ENCODE measurements at regions not wholly inside any gene's neighbourhood (a gene's known extent, or its start where the extent isn't known, plus 50 kb on each side); places are given as distances from the start of the nearest gene placed in this dataset.

DNA sequence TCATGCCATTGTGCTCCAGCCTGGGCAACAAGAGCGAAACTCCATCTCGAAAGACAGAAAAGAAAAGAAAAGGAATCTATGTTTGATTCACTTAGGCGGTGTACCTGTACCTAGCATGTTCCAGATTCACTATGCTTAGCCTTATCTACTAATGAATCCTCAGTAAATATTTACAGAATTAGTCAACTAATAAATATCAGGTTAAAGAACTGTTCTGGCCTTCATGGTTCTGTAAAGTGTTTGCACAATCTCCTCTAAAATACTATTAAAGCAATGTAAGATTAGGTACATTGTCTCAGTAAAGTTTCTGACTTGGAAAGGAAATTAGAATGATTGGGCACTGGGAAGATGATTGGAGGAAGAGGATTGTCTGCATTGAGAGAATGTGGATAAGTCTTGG is 2770.4 kb downstream of the PCDH9 start:
- no peak for TF ChIP-seq EZH2phosphoT487 (IDR thresholded peaks at IDR 0.05; ENCODE audit: low read length)
- TF ChIP-seq, protein P1, sequence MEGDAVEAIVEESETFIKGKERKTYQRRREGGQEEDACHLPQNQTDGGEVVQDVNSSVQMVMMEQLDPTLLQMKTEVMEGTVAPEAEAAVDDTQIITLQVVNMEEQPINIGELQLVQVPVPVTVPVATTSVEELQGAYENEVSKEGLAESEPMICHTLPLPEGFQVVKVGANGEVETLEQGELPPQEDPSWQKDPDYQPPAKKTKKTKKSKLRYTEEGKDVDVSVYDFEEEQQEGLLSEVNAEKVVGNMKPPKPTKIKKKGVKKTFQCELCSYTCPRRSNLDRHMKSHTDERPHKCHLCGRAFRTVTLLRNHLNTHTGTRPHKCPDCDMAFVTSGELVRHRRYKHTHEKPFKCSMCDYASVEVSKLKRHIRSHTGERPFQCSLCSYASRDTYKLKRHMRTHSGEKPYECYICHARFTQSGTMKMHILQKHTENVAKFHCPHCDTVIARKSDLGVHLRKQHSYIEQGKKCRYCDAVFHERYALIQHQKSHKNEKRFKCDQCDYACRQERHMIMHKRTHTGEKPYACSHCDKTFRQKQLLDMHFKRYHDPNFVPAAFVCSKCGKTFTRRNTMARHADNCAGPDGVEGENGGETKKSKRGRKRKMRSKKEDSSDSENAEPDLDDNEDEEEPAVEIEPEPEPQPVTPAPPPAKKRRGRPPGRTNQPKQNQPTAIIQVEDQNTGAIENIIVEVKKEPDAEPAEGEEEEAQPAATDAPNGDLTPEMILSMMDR (IDR thresholded peaks at IDR 0.05; ENCODE audit: low read length): no peak

All from MM.1S (cell line).